SK-N-SH (cell line): ENCODE measurements at regions not wholly inside any gene's neighbourhood (a gene's known extent, or its start where the extent isn't known, plus 50 kb on each side); places are given as distances from the start of the nearest gene placed in this dataset.

Source experiments
- CTCF ChIA-PET: fragments of 300-600, 350-600 bp; formaldehyde crosslinking; extraction: SDS; loops from one replicate; lab custom pipeline; 2021; lab: Yijun Ruan, JAX
- POLR2A ChIA-PET: fragments of 350-600 bp; sonication (Branson Sonifier 250); formaldehyde crosslinking; extraction: SDS; loops from one replicate; lab custom pipeline; 2020; ENCODE audit warnings: antibody characterized with exemption, inconsistent platforms; lab: Yijun Ruan, JAX
- DNase-seq: peaks from one replicate; pipeline ENCODE4 v3.0.0; 2012
- H2AFZ ChIP-seq: fragments of 200-600 bp; sonication (generic); 2 replicates; pipeline ENCODE4 v1.8.1; 2016; ENCODE audit warnings: antibody characterized with exemption, mild to moderate bottlenecking, low read depth
- H3F3A ChIP-seq: fragments of 200-600 bp; sonication (generic); replicated peaks from 2 replicates; pipeline ENCODE3; 2016; ENCODE audit warnings: antibody characterized with exemption, mild to moderate bottlenecking; ENCODE audit not compliant: insufficient read depth
- H3K27ac ChIP-seq, 2 experiments: fragments of 200-500 bp in 1 of 2; fragments of 200-600 bp in 1 of 2; sonication (Bioruptor generic) in 1 of 2; sonication (generic), shearing (Covaris generic) in 1 of 2; 2 replicates each; pipeline versions ENCODE4 v1.5.1 to v1.6.1; 2014 to 2016; ENCODE audit warnings: low read depth in 2 of 2, inconsistent platforms in 1 of 2, low read length in 1 of 2, mild to moderate bottlenecking in 1 of 2, mixed read lengths in 1 of 2
- H3K27me3 ChIP-seq: fragments of 200-600 bp; sonication (generic), shearing (Covaris generic); 2 replicates; pipeline ENCODE4 v1.6.1; 2016; ENCODE audit warnings: mixed run types; ENCODE audit not compliant: insufficient read depth
- H3K36me3 ChIP-seq, 2 experiments: fragments of 200-500 bp in 1 of 2; fragments of 200-600 bp in 1 of 2; sonication (Bioruptor generic) in 1 of 2; sonication (generic) in 1 of 2; replicated peaks in 1 of 2; 2 replicates each; pipeline versions ENCODE3 to v1.5.1; 2014 to 2016; ENCODE audit warnings: low read length in 1 of 2, mild to moderate bottlenecking in 1 of 2; ENCODE audit not compliant: insufficient read depth in 2 of 2, control insufficient read depth in 1 of 2
- H3K4me1 ChIP-seq, 2 experiments: fragments of 200-500 bp in 1 of 2; fragments of 200-600 bp in 1 of 2; sonication (Bioruptor generic) in 1 of 2; sonication (generic), shearing (Covaris generic) in 1 of 2; 2 replicates each; pipeline versions ENCODE4 v1.5.1 to v1.6.1; 2014 to 2016; ENCODE audit warnings: low read depth in 1 of 2, low read length in 1 of 2, mixed run types in 1 of 2; ENCODE audit not compliant: insufficient read depth in 2 of 2, control insufficient read depth in 1 of 2
- H3K4me2 ChIP-seq: fragments of 200-600 bp; sonication (generic), shearing (Covaris generic); 2 replicates; pipeline ENCODE4 v1.6.1; 2017; ENCODE audit warnings: mixed run types
- H3K4me3 ChIP-seq, 2 experiments: fragments of 200-500 bp in 1 of 2; fragments of 200-600 bp in 1 of 2; sonication (Bioruptor generic) in 1 of 2; sonication (generic), shearing (Covaris generic) in 1 of 2; 2 replicates each; pipeline versions ENCODE4 v1.5.1 to v1.8.1; 2014 to 2016; ENCODE audit warnings: low read depth in 2 of 2, inconsistent platforms in 1 of 2, low read length in 1 of 2, mild to moderate bottlenecking in 1 of 2, mixed read lengths in 1 of 2, moderate library complexity in 1 of 2
- H3K79me2 ChIP-seq: fragments of 200-600 bp; sonication (generic); 2 replicates; pipeline ENCODE4 v1.8.1; 2017; ENCODE audit warnings: mild to moderate bottlenecking; ENCODE audit not compliant: insufficient read depth
- H3K9ac ChIP-seq: fragments of 200-600 bp; sonication (generic); 2 replicates; pipeline ENCODE4 v1.6.1; 2017; ENCODE audit warnings: mixed run types
- H3K9me2 ChIP-seq: fragments of 200-600 bp; sonication (generic); 2 replicates; pipeline ENCODE4 v1.6.1; 2017; ENCODE audit warnings: mixed run types
- H3K9me3 ChIP-seq: fragments of 200-600 bp; sonication (generic); 2 replicates; pipeline ENCODE4 v1.6.1; 2017; ENCODE audit warnings: mixed run types, mild to moderate bottlenecking, moderate library complexity
- H4K20me1 ChIP-seq: fragments of 200-600 bp; sonication (generic); 2 replicates; pipeline ENCODE4 v1.6.1; 2017; ENCODE audit warnings: mild to moderate bottlenecking, mixed run types; ENCODE audit not compliant: insufficient read depth
- CHD2 ChIP-seq: fragments of 150-350 bp; IDR thresholded peaks from 2 replicates; pipeline ENCODE4 v1.6.1; 2018; ENCODE audit warnings: low read length; ENCODE audit not compliant: partially characterized antibody
- ELF1 ChIP-seq: IDR thresholded peaks from 2 replicates; pipeline ENCODE4 v1.4.0; 2012
- EP300 ChIP-seq, 2 experiments: IDR thresholded peaks; 2 replicates each; pipeline versions ENCODE4 v1.4.0 to v1.6.1; 2012; ENCODE audit warnings: borderline replicate concordance in 1 of 2, low read depth in 1 of 2, low read length in 1 of 2
- EZH2phosphoT487 ChIP-seq: fragments of 200-600 bp; sonication (generic); IDR thresholded peaks from 2 replicates; pipeline ENCODE4 v1.6.1; 2017; ENCODE audit warnings: low read depth, mixed run types, mild to moderate bottlenecking, antibody characterized with exemption, moderate library complexity, borderline replicate concordance
- FOSL2 ChIP-seq: IDR thresholded peaks from 2 replicates; pipeline ENCODE4 v1.4.0; 2012; ENCODE audit warnings: low read depth, mild to moderate bottlenecking, moderate library complexity, borderline replicate concordance
- FOXJ3 ChIP-seq: sonication (generic); formaldehyde crosslinking; IDR thresholded peaks from 2 replicates; pipeline ENCODE4 v1.5.1; 2020; ENCODE audit warnings: mild to moderate bottlenecking, missing genetic modification reagents
- MEF2A ChIP-seq: IDR thresholded peaks from 2 replicates; pipeline ENCODE4 v1.4.0; 2012; ENCODE audit warnings: low read depth, borderline replicate concordance
- MXI1 ChIP-seq: IDR thresholded peaks from 2 replicates; pipeline ENCODE4 v1.6.1; 2012; ENCODE audit warnings: mild to moderate bottlenecking, low read depth, low read length, improper control_type of control experiment
- NFIC ChIP-seq: IDR thresholded peaks from 2 replicates; pipeline ENCODE4 v1.4.0; 2012; ENCODE audit warnings: borderline replicate concordance
- NRF1 ChIP-seq: IDR thresholded peaks from 2 replicates; pipeline ENCODE4 v1.6.1; 2012; ENCODE audit warnings: low read depth, mild to moderate bottlenecking, low read length
- POLR2AphosphoS5 ChIP-seq: IDR thresholded peaks from 2 replicates; pipeline ENCODE4 v1.6.1; 2012; ENCODE audit warnings: low read depth, low read length
- RFX5 ChIP-seq: IDR thresholded peaks from 2 replicates; pipeline ENCODE4 v1.6.1; 2012; ENCODE audit warnings: mild to moderate bottlenecking, improper control_type of control experiment, low read length
- SIN3A ChIP-seq: IDR thresholded peaks from 2 replicates; pipeline ENCODE4 v1.6.1; 2012; ENCODE audit warnings: low read depth, mild to moderate bottlenecking, low read length, moderate library complexity, borderline replicate concordance
- SMC3 ChIP-seq: IDR thresholded peaks from 2 replicates; pipeline ENCODE4 v1.6.1; 2012; ENCODE audit warnings: low read depth, low read length, improper control_type of control experiment
- TAF1 ChIP-seq: IDR thresholded peaks from 2 replicates; pipeline ENCODE4 v1.6.1; 2012; ENCODE audit warnings: low read depth, mild to moderate bottlenecking, low read length, moderate library complexity, borderline replicate concordance
- TCF12 ChIP-seq: IDR thresholded peaks from 2 replicates; pipeline ENCODE4 v1.4.0; 2012
- TEAD4 ChIP-seq: IDR thresholded peaks from 2 replicates; pipeline ENCODE4 v1.4.0; 2012; ENCODE audit warnings: mild to moderate bottlenecking, borderline replicate concordance; ENCODE audit not compliant: insufficient read depth
- YY1 ChIP-seq: IDR thresholded peaks from 2 replicates; pipeline ENCODE4 v1.4.0; 2012; ENCODE audit warnings: low read depth, mild to moderate bottlenecking
- WGBS: methylation state at CpG from one replicate; pipeline ENCODE4 v1.1.6; 2017; ENCODE audit warnings: low lambda C conversion rate; 5-methylcytosine and 5-hydroxymethylcytosine counted together
- TF ChIP-seq, protein P1 (sequence below): IDR thresholded peaks from 2 replicates; pipeline ENCODE4 v1.4.0; 2012; ENCODE audit warnings: low read depth, borderline replicate concordance
- TF ChIP-seq, protein P2 (sequence below): IDR thresholded peaks from 2 replicates; pipeline ENCODE4 v1.4.0; 2012; ENCODE audit warnings: low read depth
- TF ChIP-seq, protein P3 (sequence below): IDR thresholded peaks from 2 replicates; pipeline ENCODE4; 2012

DNA sequence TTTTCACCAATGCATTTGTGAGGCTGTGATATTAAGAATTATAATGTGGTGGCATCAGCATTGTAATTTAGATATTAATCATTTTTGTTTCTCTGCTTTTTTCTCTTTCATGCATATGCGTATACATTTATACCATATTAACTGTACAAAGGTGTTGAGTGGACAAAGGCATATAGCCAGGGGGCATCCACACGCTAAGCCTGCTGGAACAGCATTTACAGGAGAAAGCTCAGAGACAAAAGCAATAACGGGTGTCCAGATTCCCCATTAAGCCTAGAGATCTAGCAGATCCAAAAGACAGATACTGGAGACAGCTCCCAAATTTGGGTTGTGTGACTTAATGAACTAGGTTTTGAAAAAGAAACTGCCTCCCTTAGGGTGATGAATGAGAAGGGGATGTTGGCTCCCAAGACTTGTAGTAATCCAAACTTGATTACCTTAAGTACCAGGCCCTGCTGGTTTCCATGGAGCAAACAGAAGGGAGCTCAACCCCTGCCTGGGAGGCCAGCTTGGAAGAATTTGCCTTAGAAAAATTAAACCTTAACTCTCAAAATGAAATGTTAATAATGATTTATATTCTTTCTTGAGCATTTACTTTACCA lies 181.9 kb downstream of the SLC6A15 start:
- no peaks in the 10 kb centered on the region for H3K36me3 ChIP-seq
- WGBS, result 74% methylated on average over 3 of the region's 3 CpGs
- H3K27me3 ChIP-seq, result no peaks in the 10 kb centered on the region
- peaks cover 4 to 5% of the 10 kb centered on the region in 2 experiments; a peak in 3 of 4 replicates for H3K4me1 ChIP-seq
- H3K9me3 ChIP-seq, result no peaks in the 10 kb centered on the region
- H2AFZ ChIP-seq, result no peak overlapping the region
- H3K9me2 ChIP-seq, result no peaks in the 10 kb centered on the region
- TF ChIP-seq FOSL2 (no peak), CHD2 (no peak), RFX5 (no peak), ELF1 (no peak), EZH2phosphoT487 (no peak), SIN3A (no peak), NRF1 (no peak), SMC3 (no peak), NFIC (no peak), POLR2AphosphoS5 (no peak), TAF1 (no peak), YY1 (no peak), EP300 (IDR thresholded peaks at IDR 0.05; ENCODE audit: borderline replicate concordance in 1 of 2, low read depth in 1 of 2, low read length in 1 of 2) (no peak)
- TF ChIP-seq, protein P1, sequence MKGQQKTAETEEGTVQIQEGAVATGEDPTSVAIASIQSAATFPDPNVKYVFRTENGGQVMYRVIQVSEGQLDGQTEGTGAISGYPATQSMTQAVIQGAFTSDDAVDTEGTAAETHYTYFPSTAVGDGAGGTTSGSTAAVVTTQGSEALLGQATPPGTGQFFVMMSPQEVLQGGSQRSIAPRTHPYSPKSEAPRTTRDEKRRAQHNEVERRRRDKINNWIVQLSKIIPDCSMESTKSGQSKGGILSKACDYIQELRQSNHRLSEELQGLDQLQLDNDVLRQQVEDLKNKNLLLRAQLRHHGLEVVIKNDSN, result no peak
- TF ChIP-seq, protein P2, sequence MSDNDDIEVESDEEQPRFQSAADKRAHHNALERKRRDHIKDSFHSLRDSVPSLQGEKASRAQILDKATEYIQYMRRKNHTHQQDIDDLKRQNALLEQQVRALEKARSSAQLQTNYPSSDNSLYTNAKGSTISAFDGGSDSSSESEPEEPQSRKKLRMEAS, result no peak
- ChIA-PET CTCF (interaction anchor here (0.9 kb wide), 1 partner anchor 78 kb away, joined by 3 read pairs; no protein-coding TSS in a partner anchor), POLR2A (no interaction called here)
- H3K79me2 ChIP-seq, result no peaks in the 10 kb centered on the region
- H3F3A ChIP-seq, result no peaks in the 10 kb centered on the region
- no peak overlapping the region for H3K4me3 ChIP-seq
- H4K20me1 ChIP-seq, result no peaks in the 10 kb centered on the region
- no peak overlapping the region for H3K4me2 ChIP-seq
- no peak overlapping the region; a peak in 1 of 4 replicates for H3K27ac ChIP-seq
- no peak overlapping the region for H3K9ac ChIP-seq
- DNase-seq, result peak; percentile 2

DNA sequence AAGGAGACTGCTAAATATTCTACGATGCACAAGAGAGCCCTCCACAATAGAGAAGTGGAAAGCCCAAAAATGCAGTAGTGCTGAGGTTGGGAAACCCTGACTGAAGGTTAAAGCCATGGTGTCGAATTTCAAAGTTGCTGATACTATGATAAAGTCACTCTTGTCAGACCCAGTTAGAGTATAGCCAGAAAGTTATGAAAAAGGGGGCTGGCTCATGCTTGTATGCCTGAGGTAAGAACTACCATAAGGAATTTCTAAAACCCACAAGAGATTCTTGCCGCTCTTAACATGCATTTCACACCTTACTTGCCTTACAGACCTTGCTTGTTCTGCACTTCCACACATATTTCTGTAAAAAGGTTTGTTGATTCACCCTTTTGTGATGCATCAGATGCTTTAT lies 184.6 kb downstream of the SLC6A15 start:
- CTCF ChIA-PET, result no interaction called here
- H3K9me2 ChIP-seq, result no peaks in the 10 kb centered on the region
- peaks cover 4 to 5% of the 10 kb centered on the region in 2 experiments; a peak in 3 of 4 replicates for H3K4me1 ChIP-seq
- H3K27me3 ChIP-seq, result no peaks in the 10 kb centered on the region
- no peak overlapping the region for H3K27ac ChIP-seq
- 72% methylated on average over 3 of the region's 3 CpGs for WGBS
- no peak overlapping the region for H3K4me2 ChIP-seq
- H3K4me3 ChIP-seq, result no peak overlapping the region
- H3K36me3 ChIP-seq, result no peaks in the 10 kb centered on the region
- no peaks in the 10 kb centered on the region for H3K79me2 ChIP-seq
- no peaks in the 10 kb centered on the region for H4K20me1 ChIP-seq
- DNase-seq, result no peak
- no peaks in the 10 kb centered on the region for H3F3A ChIP-seq
- no peaks in the 10 kb centered on the region for H3K9me3 ChIP-seq
- no peak overlapping the region; the same call in 1 of the 2 replicates for H2AFZ ChIP-seq
- TF ChIP-seq MEF2A (no peak), EP300 (IDR thresholded peaks at IDR 0.05; ENCODE audit: borderline replicate concordance in 1 of 2, low read depth in 1 of 2, low read length in 1 of 2) (no peak), MXI1 (no peak), YY1 (no peak), TEAD4 (no peak), TCF12 (0 out of 2 replicates have a peak, but pooled peaks have one; percentile 26), FOXJ3 (no peak)
- TF ChIP-seq, protein P3, sequence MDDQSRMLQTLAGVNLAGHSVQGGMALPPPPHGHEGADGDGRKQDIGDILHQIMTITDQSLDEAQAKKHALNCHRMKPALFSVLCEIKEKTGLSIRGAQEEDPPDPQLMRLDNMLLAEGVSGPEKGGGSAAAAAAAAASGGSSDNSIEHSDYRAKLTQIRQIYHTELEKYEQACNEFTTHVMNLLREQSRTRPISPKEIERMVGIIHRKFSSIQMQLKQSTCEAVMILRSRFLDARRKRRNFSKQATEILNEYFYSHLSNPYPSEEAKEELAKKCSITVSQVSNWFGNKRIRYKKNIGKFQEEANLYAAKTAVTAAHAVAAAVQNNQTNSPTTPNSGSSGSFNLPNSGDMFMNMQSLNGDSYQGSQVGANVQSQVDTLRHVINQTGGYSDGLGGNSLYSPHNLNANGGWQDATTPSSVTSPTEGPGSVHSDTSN, result peak; percentile 72
- TF ChIP-seq, protein P2, result no peak
- POLR2A ChIA-PET, result no interaction called here
- H3K9ac ChIP-seq, result no peak overlapping the region
